Left renal pelvis (tissue), 4 donors: ENCODE measurements at regions not wholly inside any gene's neighbourhood (a gene's known extent, or its start where the extent isn't known, plus 50 kb on each side); places are given as distances from the start of the nearest gene placed in this dataset.

ENCODE experiments used
- DNase-seq, 4 donors: peaks; one replicate each; pipeline ENCODE4 v3.0.0-alpha.2; 2013; ENCODE audit warnings: low read depth in 4 of 4, low spot score in 3 of 4

GRCh38 chr1:59105548-59106507 lies 191.1 kb upstream of the FGGY start:
- DNase-seq, result no peak

- no peak for DNase-seq
Observed at GRCh38 chr1:59107516-59107915, 189.4 kb upstream of the FGGY start.

- no peak for DNase-seq
Observed at GRCh38 chr1:59107916-59108315, 189.0 kb upstream of the FGGY start.

- DNase-seq, result no peak
Observed at GRCh38 chr1:59108481-59109317, 188.2 kb upstream of the FGGY start.

GRCh38 chr1:59110271-59110670 lies 186.6 kb upstream of the FGGY start:
- no peak for DNase-seq

- no peak for DNase-seq
Observed at GRCh38 chr1:59113876-59114457, 182.9 kb upstream of the FGGY start.

- no peak for DNase-seq
Observed at GRCh38 chr1:59115865-59116264, 181.0 kb upstream of the FGGY start.

- no peak for DNase-seq
Observed at GRCh38 chr1:59116920-59117542, 179.9 kb upstream of the FGGY start.

GRCh38 chr1:59122527-59122926 lies 174.4 kb upstream of the FGGY start:
- DNase-seq, result no peak

GRCh38 chr1:59123081-59123681 lies 173.7 kb upstream of the FGGY start:
- no peak for DNase-seq

GRCh38 chr1:59124166-59124565 lies 172.7 kb upstream of the FGGY start:
- DNase-seq, result no peak

GRCh38 chr1:59125154-59125553 lies 171.7 kb upstream of the FGGY start:
- no peak for DNase-seq

GRCh38 chr1:59125676-59126320 lies 171.1 kb upstream of the FGGY start:
- no peak for DNase-seq

GRCh38 chr1:59126366-59126765 lies 170.5 kb upstream of the FGGY start:
- no peak for DNase-seq

GRCh38 chr1:59128239-59128736 lies 168.6 kb upstream of the FGGY start:
- DNase-seq, result no peak

- DNase-seq, result no peak
Observed at GRCh38 chr1:59128784-59129227, 168.1 kb upstream of the FGGY start.

- DNase-seq, result no peak
Observed at GRCh38 chr1:59132295-59132694, 164.6 kb upstream of the FGGY start.

- DNase-seq, result no peak
Observed at GRCh38 chr1:59133997-59134396, 162.9 kb upstream of the FGGY start.

GRCh38 chr1:59135761-59136255 lies 161.1 kb upstream of the FGGY start:
- DNase-seq, result no peak
